Panc1 (cell line): ENCODE measurements at regions not wholly inside any gene's neighbourhood (a gene's known extent, or its start where the extent isn't known, plus 50 kb on each side); places are given as distances from the start of the nearest gene placed in this dataset.

Experiments used
- POLR2AphosphoS5 ChIP-seq: IDR thresholded peaks from 2 replicates; pipeline ENCODE4 v1.6.1; 2012; ENCODE audit warnings: mild to moderate bottlenecking, low read depth, low read length, moderate library complexity
- SIN3A ChIP-seq: IDR thresholded peaks from 2 replicates; pipeline ENCODE4 v1.6.1; 2012; ENCODE audit warnings: low read depth, mild to moderate bottlenecking, low read length, moderate library complexity, borderline replicate concordance; ENCODE audit not compliant: insufficient read depth
- TF ChIP-seq, protein P1 (sequence below): fragments of 450-650 bp; IDR thresholded peaks from 2 replicates; pipeline ENCODE4 v1.5.1; 2017; ENCODE audit warnings: mild to moderate bottlenecking

DNA sequence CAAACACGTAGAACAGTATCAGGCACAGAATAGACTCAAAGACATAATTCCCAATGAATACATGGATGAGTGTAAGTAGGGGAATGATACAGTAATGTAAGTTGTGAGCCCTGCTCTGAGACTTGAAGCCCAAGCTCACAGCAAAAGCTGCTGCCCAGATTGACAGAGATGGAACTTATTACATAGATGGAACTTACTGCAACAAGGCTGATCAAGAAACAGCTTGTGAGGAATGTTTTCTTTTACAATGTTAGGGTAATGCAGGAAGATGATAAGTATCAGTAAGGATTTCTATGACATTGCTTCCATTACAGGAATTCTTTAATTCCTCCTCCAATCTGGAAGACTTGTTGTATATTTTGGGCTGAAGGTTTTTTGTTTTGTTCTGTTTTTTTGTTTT, 278.4 kb downstream of the IL15 start:
- TF ChIP-seq, protein P1, sequence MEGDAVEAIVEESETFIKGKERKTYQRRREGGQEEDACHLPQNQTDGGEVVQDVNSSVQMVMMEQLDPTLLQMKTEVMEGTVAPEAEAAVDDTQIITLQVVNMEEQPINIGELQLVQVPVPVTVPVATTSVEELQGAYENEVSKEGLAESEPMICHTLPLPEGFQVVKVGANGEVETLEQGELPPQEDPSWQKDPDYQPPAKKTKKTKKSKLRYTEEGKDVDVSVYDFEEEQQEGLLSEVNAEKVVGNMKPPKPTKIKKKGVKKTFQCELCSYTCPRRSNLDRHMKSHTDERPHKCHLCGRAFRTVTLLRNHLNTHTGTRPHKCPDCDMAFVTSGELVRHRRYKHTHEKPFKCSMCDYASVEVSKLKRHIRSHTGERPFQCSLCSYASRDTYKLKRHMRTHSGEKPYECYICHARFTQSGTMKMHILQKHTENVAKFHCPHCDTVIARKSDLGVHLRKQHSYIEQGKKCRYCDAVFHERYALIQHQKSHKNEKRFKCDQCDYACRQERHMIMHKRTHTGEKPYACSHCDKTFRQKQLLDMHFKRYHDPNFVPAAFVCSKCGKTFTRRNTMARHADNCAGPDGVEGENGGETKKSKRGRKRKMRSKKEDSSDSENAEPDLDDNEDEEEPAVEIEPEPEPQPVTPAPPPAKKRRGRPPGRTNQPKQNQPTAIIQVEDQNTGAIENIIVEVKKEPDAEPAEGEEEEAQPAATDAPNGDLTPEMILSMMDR: no peak
- TF ChIP-seq POLR2AphosphoS5 (no peak), SIN3A (no peak)
